ENCODE measurements at regions not wholly inside any gene's neighbourhood (a gene's known extent, or its start where the extent isn't known, plus 50 kb on each side); places are given as distances from the start of the nearest gene placed in this dataset.

DNA sequence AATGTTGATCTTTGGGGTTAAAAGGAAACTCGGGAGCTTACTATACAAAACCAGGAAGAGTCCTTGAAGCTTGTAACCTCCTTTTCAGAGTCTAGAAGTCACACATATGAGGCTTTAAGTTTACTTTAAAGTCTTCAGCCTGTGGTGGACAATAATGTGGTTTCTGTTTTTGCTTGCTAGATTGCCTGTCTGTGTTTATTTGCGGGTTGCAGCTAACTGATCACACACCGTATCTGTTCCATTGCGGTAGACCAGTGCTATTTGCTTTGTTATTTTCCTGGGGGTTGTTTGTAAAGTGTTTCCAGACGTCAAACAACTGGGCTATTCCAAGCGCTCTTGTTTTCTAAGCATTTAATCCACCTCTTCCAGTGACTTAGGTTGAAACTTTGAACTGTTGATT is 143.0 kb upstream of the GYPA start:
- Histone ChIP-seq H2BK15ac (replicated peaks; ENCODE audit: low read depth) (no peak overlapping the region), H4K5ac (ENCODE audit: low read length) (no peak overlapping the region), H3K79me2 (ENCODE audit: control insufficient read depth, insufficient read depth, low read length) (no peaks in the 10 kb centered on the region), H2BK120ac (ENCODE audit: low read depth, low read length) (no peak overlapping the region), H3K4me3 (ENCODE audit: low read length) (no peak overlapping the region), H3K4me1 (ENCODE audit: control insufficient read depth, low read depth, low read length) (no peaks in the 10 kb centered on the region), H3K4me2 (ENCODE audit: low read length) (no peak overlapping the region), H3K27me3 (ENCODE audit: insufficient read depth, low read length, poor library complexity) (no peaks in the 10 kb centered on the region), H2AK5ac (ENCODE audit: low read length) (no peak overlapping the region), H3K18ac (ENCODE audit: low read length) (no peak overlapping the region), H4K8ac (ENCODE audit: low read depth, low read length) (no peak overlapping the region), H3K36me3 (ENCODE audit: control insufficient read depth, insufficient read depth, low read length) (no peaks in the 10 kb centered on the region), H3K23ac (ENCODE audit: low read length) (no peak overlapping the region), H3K27ac (ENCODE audit: low read depth, low read length) (no peak overlapping the region), H2BK5ac (ENCODE audit: low read length) (no peak overlapping the region), H3K79me1 (ENCODE audit: low read length) (no peaks in the 10 kb centered on the region), H3K4ac (ENCODE audit: low read depth, low read length) (no peak overlapping the region), H3K9ac (ENCODE audit: low read length) (no peak overlapping the region), H3K56ac (ENCODE audit: low read length) (no peak overlapping the region)
- WGBS (ENCODE audit: extremely low coverage, insufficient coverage, low lambda C conversion rate) = no CpG with 5 or more reads among the region's 6 CpGs
- DNase-seq = no peak

DNA sequence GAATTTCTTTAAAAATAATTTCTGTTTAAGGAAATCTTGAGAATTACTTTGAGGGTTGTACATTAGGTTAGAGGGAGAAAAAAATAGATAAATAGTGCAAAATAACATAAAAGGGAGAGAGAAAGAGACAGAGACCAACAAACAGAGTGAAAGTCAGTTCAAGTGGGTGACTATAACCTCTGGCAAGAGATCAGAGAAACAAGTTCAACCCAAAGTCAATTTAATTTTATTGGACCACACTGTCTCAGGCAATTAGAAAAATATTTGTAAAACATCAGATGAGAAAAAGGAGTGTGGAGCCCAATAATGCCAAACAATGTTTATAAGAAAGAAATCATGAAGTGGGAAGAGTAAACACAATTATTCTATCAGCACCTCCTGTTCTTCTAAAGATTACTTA is 143.5 kb upstream of the GYPA start:
- no peak overlapping the region for H4K8ac ChIP-seq (ENCODE audit: low read depth, low read length)
- no peak overlapping the region for H2BK15ac ChIP-seq (replicated peaks; ENCODE audit: low read depth)
- H3K18ac ChIP-seq (ENCODE audit: low read length) = no peak overlapping the region
- no peak overlapping the region for H3K9ac ChIP-seq (ENCODE audit: low read length)
- H3K4ac ChIP-seq (ENCODE audit: low read depth, low read length) = no peak overlapping the region
- H3K79me2 ChIP-seq (ENCODE audit: control insufficient read depth, insufficient read depth, low read length) = no peaks in the 10 kb centered on the region
- no peak overlapping the region for H3K4me2 ChIP-seq (ENCODE audit: low read length)
- no peaks in the 10 kb centered on the region for H3K4me1 ChIP-seq (ENCODE audit: control insufficient read depth, low read depth, low read length)
- no peak overlapping the region for H2BK5ac ChIP-seq (ENCODE audit: low read length)
- no peak overlapping the region for H3K56ac ChIP-seq (ENCODE audit: low read length)
- H2BK120ac ChIP-seq (ENCODE audit: low read depth, low read length) = no peak overlapping the region
- no peak overlapping the region for H3K27ac ChIP-seq (ENCODE audit: low read depth, low read length)
- no peaks in the 10 kb centered on the region for H3K36me3 ChIP-seq (ENCODE audit: control insufficient read depth, insufficient read depth, low read length)
- no peak for DNase-seq
- H3K27me3 ChIP-seq (ENCODE audit: insufficient read depth, low read length, poor library complexity) = no peaks in the 10 kb centered on the region
- no peak overlapping the region for H3K4me3 ChIP-seq (ENCODE audit: low read length)
- H3K23ac ChIP-seq (ENCODE audit: low read length) = no peak overlapping the region
- no peaks in the 10 kb centered on the region for H3K79me1 ChIP-seq (ENCODE audit: low read length)
- no peak overlapping the region for H4K5ac ChIP-seq (ENCODE audit: low read length)
- H2AK5ac ChIP-seq (ENCODE audit: low read length) = no peak overlapping the region

DNA sequence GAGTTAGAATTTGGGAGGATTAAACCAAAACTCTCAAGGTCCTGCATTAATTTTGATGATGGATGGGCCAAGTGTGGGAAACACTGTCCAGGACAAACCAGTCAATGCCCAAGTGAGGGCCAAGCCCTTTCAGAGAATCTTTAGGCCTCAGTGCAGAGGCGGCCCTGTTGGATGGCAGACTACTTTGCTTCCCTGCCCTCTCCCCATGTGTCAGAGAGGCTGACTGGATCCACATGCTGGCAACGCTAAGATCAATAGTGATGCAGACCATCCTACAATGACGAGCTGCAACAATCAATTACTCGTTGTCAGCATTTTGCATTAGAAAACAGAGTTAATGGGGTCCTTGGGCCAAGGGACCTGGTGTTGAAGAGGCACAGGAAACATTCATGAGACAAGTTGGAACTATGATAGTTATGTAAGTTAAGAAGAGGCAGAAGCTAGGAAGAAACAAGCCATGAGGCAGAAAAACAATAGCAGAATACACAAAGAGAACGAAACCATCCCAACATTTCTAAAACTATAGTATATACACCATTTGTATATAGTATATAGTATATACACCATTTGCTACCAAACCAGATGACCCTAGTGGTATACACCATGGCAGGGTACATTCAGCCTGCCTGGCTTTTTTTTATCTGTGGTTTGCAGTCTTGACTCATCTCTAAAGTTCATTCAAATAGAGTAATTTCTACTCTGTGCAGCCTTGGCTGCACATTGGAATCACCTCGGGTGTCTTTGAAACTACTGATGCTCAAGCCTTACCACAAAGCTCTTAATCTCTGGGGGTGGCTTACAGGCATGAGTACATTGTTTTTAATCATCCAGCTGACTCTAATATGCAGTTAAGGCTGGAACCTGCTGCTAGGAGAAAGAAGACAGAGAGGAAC is 147.7 kb upstream of the GYPA start:
- no peak overlapping the region for H3K4ac ChIP-seq (ENCODE audit: low read depth, low read length)
- no peak overlapping the region for H3K18ac ChIP-seq (ENCODE audit: low read length)
- whole genome bisulfite sequencing (ENCODE audit: extremely low coverage, insufficient coverage, low lambda C conversion rate) = no CpG with 5 or more reads among the region's 6 CpGs
- H2BK15ac ChIP-seq (replicated peaks; ENCODE audit: low read depth) = no peak overlapping the region
- H4K5ac ChIP-seq (ENCODE audit: low read length) = no peak overlapping the region
- H2BK120ac ChIP-seq (ENCODE audit: low read depth, low read length) = no peak overlapping the region
- H3K4me1 ChIP-seq (ENCODE audit: control insufficient read depth, low read depth, low read length) = no peaks in the 10 kb centered on the region
- no peak overlapping the region for H3K23ac ChIP-seq (ENCODE audit: low read length)
- no peaks in the 10 kb centered on the region for H3K79me1 ChIP-seq (ENCODE audit: low read length)
- H3K9ac ChIP-seq (ENCODE audit: low read length) = no peak overlapping the region
- no peak for DNase-seq
- no peak overlapping the region for H4K8ac ChIP-seq (ENCODE audit: low read depth, low read length)
- no peak overlapping the region for H3K56ac ChIP-seq (ENCODE audit: low read length)
- H2AK5ac ChIP-seq (ENCODE audit: low read length) = no peak overlapping the region
- no peak overlapping the region for H3K4me2 ChIP-seq (ENCODE audit: low read length)
- no peak overlapping the region for H3K4me3 ChIP-seq (ENCODE audit: low read length)
- no peaks in the 10 kb centered on the region for H3K79me2 ChIP-seq (ENCODE audit: control insufficient read depth, insufficient read depth, low read length)
- H3K27ac ChIP-seq (ENCODE audit: low read depth, low read length) = no peak overlapping the region
- H3K27me3 ChIP-seq (ENCODE audit: insufficient read depth, low read length, poor library complexity) = no peaks in the 10 kb centered on the region
- H2BK5ac ChIP-seq (ENCODE audit: low read length) = no peak overlapping the region
- H3K36me3 ChIP-seq (ENCODE audit: control insufficient read depth, insufficient read depth, low read length) = no peaks in the 10 kb centered on the region

DNA sequence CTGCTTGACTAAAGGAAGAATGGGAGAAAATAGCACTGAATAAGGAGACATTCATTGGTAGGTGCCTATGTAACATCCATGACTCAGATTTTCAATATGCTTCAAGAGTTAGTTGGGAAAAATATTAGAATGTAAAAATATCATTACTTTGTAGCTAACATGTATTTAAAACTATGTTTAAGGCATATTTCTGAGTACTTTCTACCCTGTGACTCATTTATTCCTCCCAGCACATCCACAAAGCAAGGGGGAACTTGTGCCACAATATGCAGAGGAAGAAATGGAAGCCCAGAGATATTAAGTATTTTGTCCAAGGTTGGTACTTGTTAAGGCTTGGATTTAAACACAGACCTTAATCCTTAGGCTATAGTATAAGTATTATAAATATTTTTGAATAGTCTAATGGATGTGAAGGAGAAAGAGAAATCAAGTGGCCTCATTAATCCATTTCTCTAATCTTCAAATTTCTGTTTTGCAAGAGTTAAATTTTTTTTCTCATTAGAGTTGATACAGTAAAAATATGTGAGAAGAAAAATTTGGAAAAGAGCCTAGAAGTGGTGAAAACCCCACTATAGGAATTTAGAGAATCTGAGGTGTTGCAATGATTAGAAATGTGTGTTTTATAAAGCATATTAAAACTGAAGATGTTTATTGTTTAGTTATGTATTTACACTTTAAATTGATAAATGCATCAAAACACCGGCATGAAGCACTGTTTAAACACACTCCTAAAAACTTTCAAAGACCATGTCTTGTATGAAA is 149.3 kb upstream of the GYPA start:
- no peak overlapping the region for H3K4me2 ChIP-seq (ENCODE audit: low read length)
- no peak overlapping the region for H4K5ac ChIP-seq (ENCODE audit: low read length)
- no peaks in the 10 kb centered on the region for H3K27me3 ChIP-seq (ENCODE audit: insufficient read depth, low read length, poor library complexity)
- no peak overlapping the region for H3K4me3 ChIP-seq (ENCODE audit: low read length)
- H3K4ac ChIP-seq (ENCODE audit: low read depth, low read length) = no peak overlapping the region
- no peaks in the 10 kb centered on the region for H3K36me3 ChIP-seq (ENCODE audit: control insufficient read depth, insufficient read depth, low read length)
- H3K18ac ChIP-seq (ENCODE audit: low read length) = no peak overlapping the region
- no peaks in the 10 kb centered on the region for H3K4me1 ChIP-seq (ENCODE audit: control insufficient read depth, low read depth, low read length)
- DNase-seq = no peak
- H3K27ac ChIP-seq (ENCODE audit: low read depth, low read length) = no peak overlapping the region
- no peak overlapping the region for H2AK5ac ChIP-seq (ENCODE audit: low read length)
- H4K8ac ChIP-seq (ENCODE audit: low read depth, low read length) = no peak overlapping the region
- H3K79me2 ChIP-seq (ENCODE audit: control insufficient read depth, insufficient read depth, low read length) = no peaks in the 10 kb centered on the region
- H2BK120ac ChIP-seq (ENCODE audit: low read depth, low read length) = no peak overlapping the region
- no CpG with 5 or more reads among the region's 1 CpG for WGBS (ENCODE audit: extremely low coverage, insufficient coverage, low lambda C conversion rate)
- H2BK15ac ChIP-seq (replicated peaks; ENCODE audit: low read depth) = no peak overlapping the region
- H3K23ac ChIP-seq (ENCODE audit: low read length) = no peak overlapping the region
- H3K56ac ChIP-seq (ENCODE audit: low read length) = no peak overlapping the region
- H2BK5ac ChIP-seq (ENCODE audit: low read length) = no peak overlapping the region
- H3K79me1 ChIP-seq (ENCODE audit: low read length) = no peaks in the 10 kb centered on the region
- H3K9ac ChIP-seq (ENCODE audit: low read length) = no peak overlapping the region

DNA sequence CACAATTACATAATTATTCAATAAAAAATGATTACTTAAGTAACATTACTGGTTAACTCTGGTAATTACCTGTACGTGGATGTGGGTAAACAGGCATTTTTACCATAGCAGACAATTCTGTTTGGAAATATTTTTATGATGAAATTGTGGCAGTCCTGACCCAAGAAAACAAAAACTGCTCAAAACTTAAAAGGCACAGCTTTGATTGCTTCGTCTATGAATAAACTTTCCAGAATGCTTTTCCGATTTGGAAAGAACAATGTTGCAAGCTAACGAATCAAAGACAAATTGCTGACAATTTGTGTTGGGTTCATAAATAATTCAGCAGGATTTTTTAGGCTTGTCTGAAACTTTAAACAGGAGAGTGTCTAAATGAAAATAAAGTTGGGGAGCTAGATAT is 150.6 kb upstream of the GYPA start:
- Histone ChIP-seq H2AK5ac (ENCODE audit: low read length) (no peak overlapping the region), H3K36me3 (ENCODE audit: control insufficient read depth, insufficient read depth, low read length) (no peaks in the 10 kb centered on the region), H3K4me2 (ENCODE audit: low read length) (no peak overlapping the region), H4K8ac (ENCODE audit: low read depth, low read length) (no peak overlapping the region), H3K79me2 (ENCODE audit: control insufficient read depth, insufficient read depth, low read length) (no peaks in the 10 kb centered on the region), H3K9ac (ENCODE audit: low read length) (no peak overlapping the region), H3K18ac (ENCODE audit: low read length) (no peak overlapping the region), H3K4me1 (ENCODE audit: control insufficient read depth, low read depth, low read length) (no peaks in the 10 kb centered on the region), H3K27ac (ENCODE audit: low read depth, low read length) (no peak overlapping the region), H3K4ac (ENCODE audit: low read depth, low read length) (no peak overlapping the region), H3K79me1 (ENCODE audit: low read length) (no peaks in the 10 kb centered on the region), H3K23ac (ENCODE audit: low read length) (no peak overlapping the region), H3K4me3 (ENCODE audit: low read length) (no peak overlapping the region), H2BK15ac (replicated peaks; ENCODE audit: low read depth) (no peak overlapping the region), H4K5ac (ENCODE audit: low read length) (no peak overlapping the region), H3K56ac (ENCODE audit: low read length) (no peak overlapping the region), H2BK5ac (ENCODE audit: low read length) (no peak overlapping the region), H3K27me3 (ENCODE audit: insufficient read depth, low read length, poor library complexity) (no peaks in the 10 kb centered on the region), H2BK120ac (ENCODE audit: low read depth, low read length) (no peak overlapping the region)
- no CpG with 5 or more reads among the region's 4 CpGs for WGBS (ENCODE audit: extremely low coverage, insufficient coverage, low lambda C conversion rate)
- DNase-seq = no peak

All from mesendoderm (in vitro differentiated cells).